Heart right ventricle (tissue), 16 donors: ENCODE measurements at regions not wholly inside any gene's neighbourhood (a gene's known extent, or its start where the extent isn't known, plus 50 kb on each side); places are given as distances from the start of the nearest gene placed in this dataset.

Experiments
- ATAC-seq, 8 donors: fragments of 200-7000 bp; cut with Tn5 transposase; one replicate each; pipeline ENCODE4 v1.9.1; 2020; ENCODE audit warnings: mild to moderate bottlenecking in 8 of 8, moderate library complexity in 8 of 8, moderate number of reproducible peaks in 1 of 8
- DNase-seq, 2 donors: peaks; one replicate each; pipeline ENCODE4 v3.0.0-alpha.2; 2020
- H3K27ac ChIP-seq, 10 donors: fragments of 200-600 bp; sonication (generic) in 2 of 10; one replicate each; pipeline versions ENCODE4 v1.5.0 to v1.8.0; 2020 to 2022; ENCODE audit warnings: mild to moderate bottlenecking in 3 of 10
- H3K27me3 ChIP-seq, 7 donors: fragments of 200-600 bp; one replicate each; pipeline ENCODE4 v1.8.0; 2021 to 2022; ENCODE audit warnings: mild to moderate bottlenecking in 2 of 7
- H3K36me3 ChIP-seq, 9 donors: fragments of 200-600 bp; sonication (generic) in 1 of 9; one replicate each; pipeline versions ENCODE4 v1.5.0 to v1.8.0; 2020 to 2022; ENCODE audit warnings: mild to moderate bottlenecking in 2 of 9
- H3K4me1 ChIP-seq, 9 donors: fragments of 200-600 bp; sonication (generic) in 1 of 9; one replicate each; pipeline versions ENCODE4 v1.5.0 to v1.8.0; 2020 to 2022; ENCODE audit warnings: mild to moderate bottlenecking in 4 of 9
- H3K4me3 ChIP-seq, 10 donors: fragments of 200-600 bp; sonication (generic) in 2 of 10; one replicate each; pipeline versions ENCODE4 v1.5.0 to v1.8.0; 2020 to 2022; ENCODE audit warnings: mild to moderate bottlenecking in 7 of 10, moderate library complexity in 2 of 10
- H3K9me3 ChIP-seq, 11 donors: fragments of 200-600 bp in 10 of 11; sonication (generic) in 2 of 11; one replicate each; pipeline versions ENCODE4 v1.5.0 to v1.8.0; 2013 to 2022; ENCODE audit warnings: mild to moderate bottlenecking in 2 of 11, control low read depth in 1 of 11, moderate library complexity in 1 of 11
- WGBS, 2 donors: extraction: QIAGEN DNeasy Blood & Tissue Kit; methylation state at CpG; one replicate each; pipeline ENCODE4 v1.1.7; 2013; ENCODE audit warnings: inconsistent platforms in 1 of 2; 5-methylcytosine and 5-hydroxymethylcytosine counted together
- intact Hi-C, 10 donors: fragments of 100-400 bp; cut with DNase I; formaldehyde crosslinking; loops; one replicate each; pipeline versions ENCODE4 v1.11.1 to v1.14.2; 2022
- TF ChIP-seq, protein P1 (sequence below), 9 donors: fragments of 200-600 bp; sonication (generic) in 2 of 9; IDR thresholded peaks; one replicate each; pipeline versions ENCODE4 v1.5.0 to v1.8.0; 2021 to 2022; ENCODE audit warnings: antibody characterized with exemption in 9 of 9, mild to moderate bottlenecking in 5 of 9, moderate library complexity in 1 of 9
- donor health status: Arrhythmogenic right ventricular cardiomyopathy.
- donor health status: ischemic (EF 13 %, LVEDD 7.1; RV severe dilation, severe dysfunction).
- donor health status: healthy with polysubstance abuse.
- donor health status: DM: no; HTN: yes; CAD: no.
- donor health status: DM: no; HTN: no; CAD: no.
- donor health status: ischemic (EF 25% LVEDD 6.9; RV normal size, moderate dysfunction).
- donor health status: ischemic (EF 25% LVEDD 5.7; RV mildly dilated, moderate dysfunction).
- donor health status: healthy.
- donor health status: DM: yes; HTN: yes; CAD: no.
- donor health status: Ischemic cardiomyopathy.
- donor health status: ischemic (EF 35%, LVEDD 5.7; RV mildly dilated, moderate dysfunction).
- donor health status: nonischemic (EF 11% LVEDD 7.7; RV severe dilation, severe dysfunction).
- donor health status: DM: yes; HTN: yes; CAD: no.
- donor health status: PGD.
- donor health status: ischemic (EF 29% LVEDD 5.4; RV normal size, mild dysfunction).
- donor health status: nonischemic (EF 23%, LVEDD 6.1; RV moderate dilation, normal function).

- H3K4me1 ChIP-seq: no peaks in the 10 kb centered on the region
- TF ChIP-seq, protein P1, sequence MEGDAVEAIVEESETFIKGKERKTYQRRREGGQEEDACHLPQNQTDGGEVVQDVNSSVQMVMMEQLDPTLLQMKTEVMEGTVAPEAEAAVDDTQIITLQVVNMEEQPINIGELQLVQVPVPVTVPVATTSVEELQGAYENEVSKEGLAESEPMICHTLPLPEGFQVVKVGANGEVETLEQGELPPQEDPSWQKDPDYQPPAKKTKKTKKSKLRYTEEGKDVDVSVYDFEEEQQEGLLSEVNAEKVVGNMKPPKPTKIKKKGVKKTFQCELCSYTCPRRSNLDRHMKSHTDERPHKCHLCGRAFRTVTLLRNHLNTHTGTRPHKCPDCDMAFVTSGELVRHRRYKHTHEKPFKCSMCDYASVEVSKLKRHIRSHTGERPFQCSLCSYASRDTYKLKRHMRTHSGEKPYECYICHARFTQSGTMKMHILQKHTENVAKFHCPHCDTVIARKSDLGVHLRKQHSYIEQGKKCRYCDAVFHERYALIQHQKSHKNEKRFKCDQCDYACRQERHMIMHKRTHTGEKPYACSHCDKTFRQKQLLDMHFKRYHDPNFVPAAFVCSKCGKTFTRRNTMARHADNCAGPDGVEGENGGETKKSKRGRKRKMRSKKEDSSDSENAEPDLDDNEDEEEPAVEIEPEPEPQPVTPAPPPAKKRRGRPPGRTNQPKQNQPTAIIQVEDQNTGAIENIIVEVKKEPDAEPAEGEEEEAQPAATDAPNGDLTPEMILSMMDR (IDR thresholded peaks at IDR 0.05): no peak
- H3K27me3 ChIP-seq: no peaks in the 10 kb centered on the region
- no peaks in the 10 kb centered on the region for H3K36me3 ChIP-seq
- 90 to 95% methylated on average over 1 of the region's 1 CpG for WGBS, 2 donors
- no peak for DNase-seq
- intact Hi-C loops: no loop called here
- no peak overlapping the region for H3K27ac ChIP-seq
- no peak overlapping the region for H3K4me3 ChIP-seq
- H3K9me3 ChIP-seq: peaks cover 0 to 9% (median 0%) of the 10 kb centered on the region in 11 donors
- ATAC-seq: no peak
Observed at GRCh38 chr4:137676357-137676998, 144.2 kb upstream of the PCDH18 start.

- Histone ChIP-seq H3K4me1 (no peaks in the 10 kb centered on the region), H3K36me3 (no peaks in the 10 kb centered on the region), H3K4me3 (no peak overlapping the region), H3K27ac (no peak overlapping the region), H3K27me3 (no peaks in the 10 kb centered on the region), H3K9me3 (peaks cover 0 to 9% (median 0%) of the 10 kb centered on the region in 11 donors)
- ATAC-seq (no peak), DNase-seq (no peak)
- WGBS, 2 donors: 89 to 92% methylated on average over 2 of the region's 2 CpGs
- TF ChIP-seq, protein P1 (IDR thresholded peaks at IDR 0.05): no peak
- intact Hi-C loops: no loop called here
Observed at GRCh38 chr4:137674066-137674465, 141.8 kb upstream of the PCDH18 start.

DNA sequence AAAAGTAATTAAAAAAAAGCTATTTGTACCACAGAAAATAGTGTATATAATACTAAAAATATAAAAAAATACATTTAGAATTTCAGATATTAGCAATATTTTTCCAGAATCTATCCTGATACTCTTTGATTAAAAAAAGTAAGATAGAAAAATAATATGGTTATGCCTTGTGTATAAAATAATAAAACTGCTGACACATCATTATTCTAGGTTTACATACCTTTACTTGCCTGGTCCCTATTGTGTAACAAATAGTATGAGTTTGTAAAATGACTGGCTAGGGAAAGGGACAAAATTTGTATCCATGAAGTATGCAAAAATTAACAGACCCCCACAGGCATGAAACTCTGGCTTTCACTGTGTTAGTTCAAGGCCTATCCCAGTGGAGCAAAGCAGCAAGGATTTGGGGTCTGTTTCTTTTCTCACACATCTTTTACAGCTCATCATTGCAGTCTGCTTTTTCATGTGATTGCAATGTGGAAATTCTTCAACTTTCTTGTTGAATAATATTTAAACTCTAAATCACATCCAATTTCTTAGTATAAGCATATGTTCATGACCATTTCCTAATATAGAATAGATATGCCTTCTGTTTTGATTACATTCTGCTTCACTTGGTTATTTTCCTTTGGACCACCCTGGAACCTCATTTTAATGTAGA, 136.7 kb upstream of the PCDH18 start:
- ATAC-seq: no peak
- Histone ChIP-seq H3K27ac (no peak overlapping the region), H3K36me3 (no peaks in the 10 kb centered on the region), H3K4me1 (peaks cover 0 to 6% (median 0%) of the 10 kb centered on the region in 9 donors), H3K4me3 (no peak overlapping the region), H3K27me3 (no peaks in the 10 kb centered on the region), H3K9me3 (no peaks in the 10 kb centered on the region)
- no peak for DNase-seq
- intact Hi-C loops: no loop called here
- TF ChIP-seq, protein P1 (IDR thresholded peaks at IDR 0.05): no peak

GRCh38 chr4:137664416-137664815, 132.1 kb upstream of the PCDH18 start:
- no peak overlapping the region for H3K27ac ChIP-seq
- ATAC-seq (no peak), DNase-seq (no peak)
- no peak overlapping the region for H3K4me3 ChIP-seq
- no peaks in the 10 kb centered on the region for H3K27me3 ChIP-seq
- 70 to 76% methylated on average over 2 of the region's 2 CpGs for WGBS, 2 donors
- TF ChIP-seq, protein P1 (IDR thresholded peaks at IDR 0.05): no peak
- H3K9me3 ChIP-seq: peaks cover 0 to 6% (median 0%) of the 10 kb centered on the region in 11 donors
- H3K4me1 ChIP-seq: peaks cover 0 to 14% (median 2%) of the 10 kb centered on the region in 9 donors
- intact Hi-C loops: no loop called here
- no peaks in the 10 kb centered on the region for H3K36me3 ChIP-seq
